ELF-1 (cell line): ENCODE measurements at regions not wholly inside any gene's neighbourhood (a gene's known extent, or its start where the extent isn't known, plus 50 kb on each side); places are given as distances from the start of the nearest gene placed in this dataset.
A peak's percentile ranks its signal among the peaks of the same experiment; 100 is the strongest.
"Not testable (repeated sequence)": the region's sequence is repeated elsewhere in the genome, so short reads cannot be mapped to it uniquely, and the experiment has no call there.

Experiments
- DNase-seq: peaks from one replicate; pipeline ENCODE4 v3.0.0-alpha.2; 2016; ENCODE audit warnings: low read depth, low spot score

DNA sequence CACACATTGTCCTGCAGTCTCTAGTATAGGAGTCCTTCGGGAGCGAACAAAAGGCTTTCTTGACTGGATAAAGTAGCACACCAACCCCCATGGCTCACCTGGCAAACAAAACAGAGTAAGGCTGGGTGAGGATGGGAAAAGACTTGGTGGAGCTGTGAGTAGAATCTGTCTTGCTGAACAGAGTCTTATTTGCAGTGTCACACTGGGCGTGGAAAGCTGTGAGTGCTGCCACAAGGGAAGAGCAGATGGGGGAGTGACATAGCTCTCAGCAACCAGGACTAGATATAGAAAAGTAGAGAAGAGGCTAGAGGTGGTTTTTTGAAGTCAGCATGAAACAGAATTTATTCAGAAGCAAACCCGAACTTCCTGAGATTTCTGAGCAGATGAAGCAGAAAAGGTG lies 137.2 kb upstream of the ESX1 start:
- DNase-seq, result no peak

- DNase-seq, result no peak
Measured at GRCh38 chrX:104376937-104377336, 122.2 kb upstream of the ESX1 start.

DNA sequence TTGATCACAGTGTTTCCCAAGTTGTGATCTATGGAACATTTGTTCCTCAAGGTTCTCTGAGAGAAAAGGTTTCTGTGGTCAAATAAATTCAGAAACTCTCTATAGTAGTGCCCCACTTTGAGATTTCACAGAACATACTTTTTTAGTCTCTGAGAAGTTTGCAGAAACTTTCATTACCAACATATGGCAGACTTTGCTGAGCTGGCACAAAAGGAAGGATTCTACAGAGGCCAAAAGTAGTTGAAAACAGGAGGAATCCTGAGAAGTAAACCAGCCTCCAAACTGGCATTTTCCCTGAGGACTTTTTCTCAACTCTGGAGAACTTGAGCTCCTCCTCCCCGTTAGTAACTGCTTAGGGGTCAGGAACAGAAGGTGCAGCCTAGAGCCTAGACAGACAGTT lies 117.8 kb upstream of the ESX1 start:
- DNase-seq, result no peak

- peak; percentile 69 for DNase-seq
Measured at GRCh38 chrX:104370089-104370488, 115.4 kb upstream of the ESX1 start.

DNA sequence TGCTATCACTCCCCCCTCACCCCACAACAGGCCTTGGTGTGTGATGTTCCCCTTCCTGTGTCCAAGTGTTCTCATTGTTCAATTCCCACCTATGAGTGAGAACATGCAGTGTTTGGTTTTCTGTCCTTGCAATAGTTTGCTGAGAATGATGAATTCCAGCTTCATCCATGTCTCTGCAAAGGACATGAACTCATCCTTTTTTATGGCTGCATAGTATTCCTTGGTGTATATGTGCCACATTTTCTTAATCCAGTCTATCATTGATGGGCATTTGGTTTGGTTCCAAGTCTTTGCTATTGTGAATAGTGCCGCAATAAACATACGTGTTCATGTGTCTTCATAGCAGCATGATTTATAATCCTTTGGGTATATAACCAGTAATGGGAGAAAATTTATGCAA lies 106.0 kb upstream of the ESX1 start:
- not testable (repeated sequence) for DNase-seq

GRCh38 chrX:104359124-104359523 lies 104.4 kb upstream of the ESX1 start:
- DNase-seq, result no peak

- no peak for DNase-seq
Measured at GRCh38 chrX:104351173-104351769, 96.5 kb upstream of the ESX1 start.

GRCh38 chrX:104347860-104348259 lies 93.1 kb upstream of the ESX1 start:
- DNase-seq, result no peak

DNA sequence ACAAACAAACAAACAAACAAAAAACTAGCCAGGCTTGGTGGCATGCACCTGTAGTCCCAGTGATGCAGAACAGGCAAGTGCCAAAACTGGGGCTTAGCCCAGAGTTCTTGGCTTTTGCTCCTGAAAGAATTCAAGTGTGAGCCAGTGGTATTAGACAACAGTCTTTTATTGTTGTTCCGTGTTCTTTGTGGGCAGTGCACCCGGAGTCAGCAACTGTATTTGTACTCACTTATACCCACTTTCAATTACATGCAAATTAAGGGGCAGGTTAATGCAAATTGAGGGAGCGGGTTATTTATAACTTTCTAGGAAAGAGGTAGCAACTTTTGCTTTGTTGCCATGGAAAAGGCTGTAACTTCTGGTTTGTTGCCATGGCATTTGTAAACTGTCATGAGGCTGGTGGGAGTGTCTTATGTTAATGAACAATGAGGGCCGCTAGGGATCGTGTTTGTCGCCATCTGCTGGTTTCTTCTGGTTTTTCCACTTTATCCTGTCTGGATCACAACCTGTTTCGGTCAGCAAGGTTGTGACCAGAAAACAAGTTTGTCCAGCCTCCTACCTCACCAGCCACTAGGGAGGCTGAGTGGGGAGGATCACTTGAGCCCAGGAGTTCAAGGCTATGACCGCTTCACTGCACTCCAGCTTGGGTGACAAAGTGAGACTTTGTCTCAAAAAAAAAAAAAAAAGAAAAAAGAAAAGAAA lies 88.8 kb upstream of the ESX1 start:
- DNase-seq, result peak; percentile 93

- DNase-seq, result no peak
Measured at GRCh38 chrX:104342065-104342464, 87.3 kb upstream of the ESX1 start.

- DNase-seq, result no peak
Measured at GRCh38 chrX:104335756-104336155, 81.0 kb upstream of the ESX1 start.

DNA sequence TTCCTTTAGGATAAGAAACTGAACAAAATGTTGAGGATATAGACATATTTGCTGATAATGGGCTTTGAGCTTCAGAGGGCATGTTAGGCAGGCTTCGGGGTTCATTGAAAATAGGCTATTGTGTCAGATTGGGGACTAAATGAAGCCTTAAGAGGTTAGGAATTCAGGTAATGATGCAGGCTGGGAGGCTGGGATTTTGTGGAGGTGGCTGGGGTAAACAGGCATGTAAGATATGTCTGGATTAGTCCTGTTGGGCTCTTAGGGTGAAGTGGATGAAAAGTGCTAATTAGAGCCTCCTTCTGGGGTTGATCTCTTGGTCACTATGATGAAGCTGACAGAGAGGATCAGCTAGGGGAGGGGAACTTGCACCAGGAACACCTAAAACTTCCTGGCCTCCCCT lies 80.2 kb upstream of the ESX1 start:
- DNase-seq, result no peak

DNA sequence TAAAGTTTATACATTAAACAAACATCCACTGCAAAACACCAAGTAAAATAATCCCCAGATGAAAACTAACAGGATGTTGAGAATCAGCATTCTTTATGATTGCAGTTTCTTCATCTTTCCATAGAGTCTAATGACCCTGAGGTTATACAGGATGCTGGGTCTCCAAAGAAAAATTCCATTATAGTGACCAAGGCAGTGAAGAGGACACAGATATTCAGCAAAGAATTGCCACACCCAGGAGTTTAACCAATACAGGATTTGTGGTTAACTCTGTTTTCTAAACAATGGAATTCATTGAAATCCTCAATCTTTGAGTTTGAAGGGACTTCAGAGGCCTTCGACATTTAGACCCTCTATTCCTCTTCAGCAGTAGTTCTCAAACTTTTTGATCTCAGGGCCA lies 76.2 kb upstream of the ESX1 start:
- DNase-seq, result no peak

DNA sequence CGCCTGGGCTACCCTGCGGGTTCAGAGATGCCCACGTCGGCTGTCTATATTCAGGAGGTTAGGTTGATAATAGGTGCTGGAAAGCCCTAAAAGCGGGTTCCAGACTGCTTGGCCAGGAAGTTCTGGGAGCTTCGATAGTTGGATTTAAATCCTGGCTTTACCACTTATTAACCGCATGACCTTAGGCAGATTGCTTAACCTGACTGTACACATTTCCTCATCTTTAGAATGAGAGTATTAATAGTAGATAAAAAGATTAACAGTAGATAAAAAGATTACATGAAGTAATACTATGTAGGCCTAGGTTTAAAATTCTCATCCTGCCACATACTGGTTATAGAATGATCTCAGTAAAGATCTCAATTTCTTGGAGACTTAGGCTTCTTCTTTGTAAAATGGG lies 75.0 kb upstream of the ESX1 start:
- DNase-seq, result no peak

DNA sequence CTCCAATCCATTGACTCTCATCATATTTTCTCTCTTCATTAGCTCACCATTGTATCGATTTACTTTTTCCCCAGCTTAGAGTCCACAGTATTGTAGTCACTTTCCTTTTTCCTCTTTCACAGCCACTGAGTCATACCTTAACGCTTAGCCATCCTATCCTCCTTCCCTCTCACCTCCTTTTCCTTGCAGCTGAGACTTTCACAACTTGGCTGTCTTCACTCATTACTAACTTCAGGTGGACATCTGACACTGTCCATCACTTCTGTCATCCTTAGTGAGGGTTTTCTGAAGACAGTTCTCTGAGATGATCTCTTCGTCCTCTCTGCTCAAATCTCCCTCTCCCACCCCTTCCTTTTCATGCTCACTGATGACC lies 70.5 kb upstream of the ESX1 start:
- no peak for DNase-seq

- no peak for DNase-seq
Measured at GRCh38 chrX:104324461-104325212, 69.9 kb upstream of the ESX1 start.

GRCh38 chrX:104319346-104319745 lies 64.6 kb upstream of the ESX1 start:
- DNase-seq, result no peak

GRCh38 chrX:104318330-104319009 lies 63.7 kb upstream of the ESX1 start:
- peak; percentile 7 for DNase-seq

DNA sequence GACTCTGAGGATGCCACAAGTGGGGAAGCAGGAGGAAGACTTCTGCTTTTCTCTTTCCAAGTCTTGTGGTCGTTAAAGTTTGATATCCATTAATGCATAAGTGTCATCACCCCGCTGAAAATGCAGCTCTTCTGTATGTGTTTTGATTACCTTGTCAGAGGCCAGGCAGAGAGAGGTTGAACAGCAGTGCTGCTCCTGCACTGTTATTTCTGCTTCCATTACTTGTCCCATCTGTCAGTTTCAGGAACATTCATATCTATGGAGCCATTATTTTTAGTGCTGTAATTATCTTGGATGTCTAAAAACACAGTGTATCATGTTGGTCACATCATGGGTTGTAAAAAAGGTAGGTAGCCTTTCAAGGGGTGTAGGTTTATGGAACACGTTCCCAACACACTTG lies 62.0 kb upstream of the ESX1 start:
- no peak for DNase-seq

DNA sequence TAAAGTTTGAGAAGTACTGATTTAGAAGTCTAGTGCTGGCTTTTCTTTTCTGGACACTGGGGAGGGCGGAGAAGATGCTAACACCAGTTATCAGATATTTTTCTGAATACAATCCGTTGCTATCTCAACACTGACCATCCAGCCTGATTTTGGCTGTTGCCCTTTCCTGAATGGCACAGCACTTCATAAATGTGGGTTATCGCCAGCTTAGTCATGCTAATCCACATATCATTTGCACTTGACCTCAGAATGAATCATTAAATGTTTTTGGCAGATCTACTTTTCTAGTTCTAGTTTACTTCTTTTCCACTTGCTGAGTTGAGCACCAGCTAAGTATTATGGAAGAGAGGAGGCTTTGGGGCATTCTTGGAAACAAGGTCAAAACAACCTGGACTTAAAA lies 60.8 kb upstream of the ESX1 start:
- DNase-seq, result no peak

GRCh38 chrX:104310657-104311254 lies 56.0 kb upstream of the ESX1 start:
- no peak for DNase-seq

DNA sequence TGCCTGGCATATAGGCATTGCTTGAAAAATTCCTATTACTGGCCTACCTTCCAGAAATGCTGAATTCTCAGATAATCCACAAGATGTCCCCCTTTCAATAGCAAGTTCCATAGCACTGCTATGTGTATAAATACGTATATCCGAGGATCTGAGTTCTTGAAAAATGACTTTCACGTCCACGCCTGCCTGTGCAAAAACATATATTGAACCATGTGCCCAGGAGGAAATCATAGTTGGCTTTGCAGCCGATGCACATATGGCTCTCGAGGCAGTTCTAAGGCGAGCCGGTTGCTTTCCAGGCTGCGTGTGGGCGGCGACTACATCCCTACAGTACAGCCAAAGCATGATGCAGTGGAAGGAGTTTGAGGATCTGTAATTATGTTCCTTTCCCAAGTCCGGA lies 55.4 kb upstream of the ESX1 start:
- no peak for DNase-seq
